ENCODE measurements at regions not wholly inside any gene's neighbourhood (a gene's known extent, or its start where the extent isn't known, plus 50 kb on each side); places are given as distances from the start of the nearest gene placed in this dataset.

DNA sequence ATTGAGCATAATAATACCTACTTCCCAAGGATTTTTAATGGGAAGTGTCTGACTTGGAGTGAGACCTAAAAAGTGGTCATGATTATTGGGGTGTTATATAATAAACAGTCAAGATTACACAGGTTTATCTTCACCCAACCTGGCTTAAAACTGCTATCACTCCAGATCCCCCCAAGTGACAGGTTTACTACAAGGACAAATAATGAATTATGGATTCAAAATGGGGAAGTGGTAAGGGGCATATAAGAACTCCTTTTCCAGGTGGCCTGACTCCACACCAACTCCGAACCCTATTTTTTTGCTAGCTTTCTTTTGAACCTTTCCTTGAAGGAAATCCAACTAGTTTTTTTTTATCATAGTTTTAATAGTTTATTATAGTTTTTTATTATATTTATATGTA is 663.0 kb upstream of the FANCL start:
- TF ChIP-seq EZH2phosphoT487 (IDR thresholded peaks at IDR 0.05; ENCODE audit: low read depth) = no peak
- TF ChIP-seq, protein P1, sequence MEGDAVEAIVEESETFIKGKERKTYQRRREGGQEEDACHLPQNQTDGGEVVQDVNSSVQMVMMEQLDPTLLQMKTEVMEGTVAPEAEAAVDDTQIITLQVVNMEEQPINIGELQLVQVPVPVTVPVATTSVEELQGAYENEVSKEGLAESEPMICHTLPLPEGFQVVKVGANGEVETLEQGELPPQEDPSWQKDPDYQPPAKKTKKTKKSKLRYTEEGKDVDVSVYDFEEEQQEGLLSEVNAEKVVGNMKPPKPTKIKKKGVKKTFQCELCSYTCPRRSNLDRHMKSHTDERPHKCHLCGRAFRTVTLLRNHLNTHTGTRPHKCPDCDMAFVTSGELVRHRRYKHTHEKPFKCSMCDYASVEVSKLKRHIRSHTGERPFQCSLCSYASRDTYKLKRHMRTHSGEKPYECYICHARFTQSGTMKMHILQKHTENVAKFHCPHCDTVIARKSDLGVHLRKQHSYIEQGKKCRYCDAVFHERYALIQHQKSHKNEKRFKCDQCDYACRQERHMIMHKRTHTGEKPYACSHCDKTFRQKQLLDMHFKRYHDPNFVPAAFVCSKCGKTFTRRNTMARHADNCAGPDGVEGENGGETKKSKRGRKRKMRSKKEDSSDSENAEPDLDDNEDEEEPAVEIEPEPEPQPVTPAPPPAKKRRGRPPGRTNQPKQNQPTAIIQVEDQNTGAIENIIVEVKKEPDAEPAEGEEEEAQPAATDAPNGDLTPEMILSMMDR (IDR thresholded peaks at IDR 0.05; ENCODE audit: low read depth, low read length) = no peak
- Histone ChIP-seq H3K27me3 (ENCODE audit: low read depth, low read length) (no peaks in the 10 kb centered on the region), H3K9me3 (ENCODE audit: insufficient read depth, low read length) (no peaks in the 10 kb centered on the region), H3K79me2 (ENCODE audit: low read length) (no peaks in the 10 kb centered on the region), H3K27ac (ENCODE audit: low read length) (no peak overlapping the region), H3K4me1 (ENCODE audit: low read length) (no peaks in the 10 kb centered on the region), H2AFZ (ENCODE audit: low read depth, low read length) (no peak overlapping the region), H4K20me1 (ENCODE audit: insufficient read depth, low read length) (no peaks in the 10 kb centered on the region), H3K9ac (ENCODE audit: low read length) (no peak overlapping the region), H3K4me3 (ENCODE audit: low read length) (no peak overlapping the region), H3K36me3 (replicated peaks; ENCODE audit: low read depth, low read length) (no peaks in the 10 kb centered on the region), H3K4me2 (ENCODE audit: low read length) (no peak overlapping the region)

DNA sequence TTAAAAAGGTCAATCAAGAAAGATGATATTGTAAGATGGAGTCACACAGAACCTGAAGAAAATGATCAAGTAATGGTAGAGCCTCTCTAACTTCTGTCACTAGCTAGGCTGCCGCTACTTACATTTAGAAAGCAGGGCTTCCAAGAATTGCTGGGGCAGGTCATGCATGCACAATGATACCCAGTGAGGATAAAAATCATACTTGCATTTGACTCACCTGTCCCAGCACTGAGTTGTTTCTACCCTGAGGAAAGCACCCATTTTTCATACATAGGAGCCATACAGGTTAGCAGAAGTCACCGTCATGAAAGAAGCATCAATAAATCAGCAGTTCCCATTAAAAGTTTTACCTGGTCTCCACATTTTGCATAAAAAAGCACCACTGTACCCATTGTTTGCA is 662.3 kb upstream of the FANCL start:
- Histone ChIP-seq H3K4me1 (ENCODE audit: low read length) (no peaks in the 10 kb centered on the region), H4K20me1 (ENCODE audit: insufficient read depth, low read length) (no peaks in the 10 kb centered on the region), H3K36me3 (replicated peaks; ENCODE audit: low read depth, low read length) (no peaks in the 10 kb centered on the region), H3K9me3 (ENCODE audit: insufficient read depth, low read length) (no peaks in the 10 kb centered on the region), H3K4me2 (ENCODE audit: low read length) (no peak overlapping the region), H3K79me2 (ENCODE audit: low read length) (no peaks in the 10 kb centered on the region), H3K27ac (ENCODE audit: low read length) (no peak overlapping the region), H3K4me3 (ENCODE audit: low read length) (no peak overlapping the region), H2AFZ (ENCODE audit: low read depth, low read length) (no peak overlapping the region), H3K27me3 (ENCODE audit: low read depth, low read length) (no peaks in the 10 kb centered on the region), H3K9ac (ENCODE audit: low read length) (no peak overlapping the region)
- TF ChIP-seq EZH2phosphoT487 (IDR thresholded peaks at IDR 0.05; ENCODE audit: low read depth) = no peak
- TF ChIP-seq, protein P1 (IDR thresholded peaks at IDR 0.05; ENCODE audit: low read depth, low read length) = no peak

DNA sequence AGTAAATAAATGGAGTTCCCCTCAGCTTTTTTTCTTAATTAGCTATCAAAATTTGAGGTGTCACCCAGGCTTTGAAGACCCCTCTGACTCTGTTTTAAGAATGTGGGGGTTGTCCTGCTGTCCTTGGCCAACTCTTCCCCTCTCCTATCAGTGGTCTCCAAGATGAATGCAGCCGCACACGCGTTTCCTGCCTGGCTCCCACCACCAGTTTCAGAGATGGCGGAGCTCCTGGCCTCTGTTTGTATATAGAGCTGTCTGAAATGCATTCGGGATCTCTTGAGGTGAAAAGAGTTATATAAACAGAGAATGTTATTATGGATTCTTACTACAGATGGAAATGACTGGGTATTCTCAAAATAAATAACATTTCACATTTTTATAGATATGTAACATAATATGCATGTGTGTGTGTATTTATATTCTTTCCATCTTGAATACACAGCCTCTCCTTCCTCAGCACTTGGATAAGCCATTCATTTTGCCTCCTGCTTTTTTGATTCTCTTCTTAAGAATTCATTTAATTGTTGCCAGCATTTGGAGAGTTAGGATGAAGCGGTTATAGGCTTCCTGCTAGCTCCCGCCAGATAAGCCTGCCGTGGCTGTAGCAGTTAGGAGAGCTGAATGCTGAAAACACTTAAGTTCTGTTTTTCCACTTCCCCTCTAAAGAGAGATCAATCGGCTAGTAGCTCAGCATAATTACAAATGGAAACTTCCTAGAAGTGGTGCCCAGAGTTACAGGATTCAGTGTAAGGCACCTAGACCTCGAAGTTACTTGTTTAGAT is 659.3 kb upstream of the FANCL start:
- Histone ChIP-seq H2AFZ (ENCODE audit: low read depth, low read length) (no peak overlapping the region; the same call in 1 of the 2 replicates), H3K9ac (ENCODE audit: low read length) (no peak overlapping the region), H3K9me3 (ENCODE audit: insufficient read depth, low read length) (no peaks in the 10 kb centered on the region), H3K36me3 (replicated peaks; ENCODE audit: low read depth, low read length) (no peaks in the 10 kb centered on the region), H3K4me2 (ENCODE audit: low read length) (no peak overlapping the region), H3K27ac (ENCODE audit: low read length) (no peak overlapping the region), H4K20me1 (ENCODE audit: insufficient read depth, low read length) (no peaks in the 10 kb centered on the region), H3K79me2 (ENCODE audit: low read length) (no peaks in the 10 kb centered on the region), H3K4me3 (ENCODE audit: low read length) (no peak overlapping the region), H3K27me3 (ENCODE audit: low read depth, low read length) (no peaks in the 10 kb centered on the region), H3K4me1 (ENCODE audit: low read length) (no peaks in the 10 kb centered on the region)
- no peak for TF ChIP-seq EZH2phosphoT487 (IDR thresholded peaks at IDR 0.05; ENCODE audit: low read depth)
- TF ChIP-seq, protein P1 (IDR thresholded peaks at IDR 0.05; ENCODE audit: low read depth, low read length) = no peak

DNA sequence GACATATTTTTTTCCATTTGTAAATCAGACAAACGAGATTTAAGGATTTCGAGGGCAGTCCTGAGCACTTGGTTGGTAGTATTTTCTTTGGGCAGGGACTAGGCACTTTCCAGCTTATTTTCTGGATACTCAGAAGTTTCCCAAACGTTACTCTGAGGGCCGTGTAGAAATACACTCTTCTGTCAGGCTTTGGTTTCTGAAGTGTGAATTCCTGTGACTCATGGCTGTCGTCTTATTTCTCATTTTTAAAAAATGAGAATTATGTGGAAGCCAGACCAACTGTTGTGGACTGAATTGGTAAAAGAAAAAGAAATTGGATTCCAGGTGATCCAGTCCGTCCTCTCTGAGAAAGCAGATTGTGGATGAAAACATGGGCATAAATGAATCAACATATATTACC is 658.6 kb upstream of the FANCL start:
- H4K20me1 ChIP-seq (ENCODE audit: insufficient read depth, low read length) = no peaks in the 10 kb centered on the region
- TF ChIP-seq, protein P1 (IDR thresholded peaks at IDR 0.05; ENCODE audit: low read depth, low read length) = no peak
- no peak for TF ChIP-seq EZH2phosphoT487 (IDR thresholded peaks at IDR 0.05; ENCODE audit: low read depth)
- no peak overlapping the region for H3K27ac ChIP-seq (ENCODE audit: low read length)
- H3K4me2 ChIP-seq (ENCODE audit: low read length) = no peak overlapping the region
- no peaks in the 10 kb centered on the region for H3K79me2 ChIP-seq (ENCODE audit: low read length)
- no peaks in the 10 kb centered on the region for H3K27me3 ChIP-seq (ENCODE audit: low read depth, low read length)
- no peak overlapping the region for H3K4me3 ChIP-seq (ENCODE audit: low read length)
- H3K9ac ChIP-seq (ENCODE audit: low read length) = no peak overlapping the region
- H3K36me3 ChIP-seq (replicated peaks; ENCODE audit: low read depth, low read length) = no peaks in the 10 kb centered on the region
- H2AFZ ChIP-seq (ENCODE audit: low read depth, low read length) = no peak overlapping the region
- H3K4me1 ChIP-seq (ENCODE audit: low read length) = no peaks in the 10 kb centered on the region
- H3K9me3 ChIP-seq (ENCODE audit: insufficient read depth, low read length) = no peaks in the 10 kb centered on the region

Measured in OCI-LY3 (cell line).